SJCRH30 (cell line): ENCODE measurements at regions not wholly inside any gene's neighbourhood (a gene's known extent, or its start where the extent isn't known, plus 50 kb on each side); places are given as distances from the start of the nearest gene placed in this dataset.

ENCODE experiments used
- DNase-seq, 2 experiments: peaks; one replicate each; pipeline ENCODE4 v3.0.0-alpha.2; 2015 to 2020
- H3K27ac ChIP-seq: fragments of 250-450 bp; sonication (Bioruptor Pico); 2 replicates; pipeline ENCODE4 v1.5.1; 2020; ENCODE audit warnings: mild to moderate bottlenecking, moderate library complexity
- H3K27me3 ChIP-seq: fragments of 250-450 bp; sonication (Bioruptor Pico); 2 replicates; pipeline ENCODE4 v1.5.1; 2020; ENCODE audit warnings: mild to moderate bottlenecking, moderate library complexity
- H3K36me3 ChIP-seq: fragments of 250-450 bp; sonication (Bioruptor Pico); 2 replicates; pipeline ENCODE4 v1.5.1; 2020; ENCODE audit warnings: mild to moderate bottlenecking, moderate library complexity
- H3K4me1 ChIP-seq: fragments of 250-450 bp; sonication (Bioruptor Pico); 2 replicates; pipeline ENCODE4 v1.5.1; 2020; ENCODE audit warnings: mild to moderate bottlenecking, moderate library complexity
- H3K4me3 ChIP-seq: fragments of 250-450 bp; sonication (Bioruptor Pico); 2 replicates; pipeline ENCODE4 v1.5.1; 2020; ENCODE audit warnings: mild to moderate bottlenecking, moderate library complexity
- H3K9me3 ChIP-seq: fragments of 250-450 bp; sonication (Bioruptor Pico); replicated peaks from 2 replicates; pipeline ENCODE4 v1.5.1; 2020; ENCODE audit warnings: mild to moderate bottlenecking, moderate library complexity

DNA sequence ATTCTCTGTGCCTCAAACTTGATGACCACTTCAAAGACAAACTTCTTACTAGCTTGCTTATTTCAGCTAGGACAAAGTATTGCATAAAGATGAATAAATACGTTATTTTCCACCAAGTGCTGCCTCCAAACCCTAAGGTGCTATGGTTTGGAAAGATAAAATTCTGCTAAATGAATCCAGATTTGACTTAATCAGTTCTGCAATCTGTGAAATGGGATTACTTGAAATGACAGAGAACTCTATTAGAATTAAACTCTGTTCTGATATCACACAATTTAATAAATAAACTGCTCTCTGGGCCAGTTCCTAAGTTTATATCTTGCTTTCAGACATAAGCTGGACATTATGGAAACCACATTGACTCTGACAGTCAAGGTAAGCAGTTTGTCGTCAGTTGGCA is 338.8 kb upstream of the SEMA6D start:
- Histone ChIP-seq H3K27me3 (no peaks in the 10 kb centered on the region), H3K9me3 (no peaks in the 10 kb centered on the region), H3K4me1 (no peaks in the 10 kb centered on the region), H3K36me3 (no peaks in the 10 kb centered on the region), H3K4me3 (no peak overlapping the region), H3K27ac (no peak overlapping the region)
- no peak for DNase-seq

GRCh38 chr15:47383102-47383501 is 334.2 kb upstream of the SEMA6D start:
- Histone ChIP-seq H3K27me3 (peaks cover 3% of the 10 kb centered on the region; the same call in 1 of the 2 replicates), H3K4me3 (no peak overlapping the region), H3K9me3 (no peaks in the 10 kb centered on the region), H3K4me1 (no peaks in the 10 kb centered on the region), H3K36me3 (no peaks in the 10 kb centered on the region), H3K27ac (no peak overlapping the region)
- DNase-seq = no peak

GRCh38 chr15:47383801-47384200 is 333.5 kb upstream of the SEMA6D start:
- Histone ChIP-seq H3K4me1 (no peaks in the 10 kb centered on the region), H3K27me3 (peaks cover 8% of the 10 kb centered on the region; the same call in 1 of the 2 replicates), H3K36me3 (no peaks in the 10 kb centered on the region), H3K27ac (no peak overlapping the region), H3K4me3 (no peak overlapping the region), H3K9me3 (no peaks in the 10 kb centered on the region)
- no peak for DNase-seq

GRCh38 chr15:47384341-47384740 is 333.0 kb upstream of the SEMA6D start:
- Histone ChIP-seq H3K4me1 (no peaks in the 10 kb centered on the region), H3K4me3 (no peak overlapping the region), H3K27ac (no peak overlapping the region), H3K9me3 (no peaks in the 10 kb centered on the region), H3K27me3 (peaks cover 8% of the 10 kb centered on the region; the same call in 1 of the 2 replicates), H3K36me3 (no peaks in the 10 kb centered on the region)
- peak in 1 of 2 experiments; percentile 11 for DNase-seq

GRCh38 chr15:47384776-47385175 is 332.5 kb upstream of the SEMA6D start:
- Histone ChIP-seq H3K36me3 (no peaks in the 10 kb centered on the region), H3K4me3 (no peak overlapping the region), H3K27me3 (peaks cover 8% of the 10 kb centered on the region; the same call in 1 of the 2 replicates), H3K27ac (no peak overlapping the region), H3K9me3 (no peaks in the 10 kb centered on the region), H3K4me1 (no peaks in the 10 kb centered on the region)
- no peak for DNase-seq

DNA sequence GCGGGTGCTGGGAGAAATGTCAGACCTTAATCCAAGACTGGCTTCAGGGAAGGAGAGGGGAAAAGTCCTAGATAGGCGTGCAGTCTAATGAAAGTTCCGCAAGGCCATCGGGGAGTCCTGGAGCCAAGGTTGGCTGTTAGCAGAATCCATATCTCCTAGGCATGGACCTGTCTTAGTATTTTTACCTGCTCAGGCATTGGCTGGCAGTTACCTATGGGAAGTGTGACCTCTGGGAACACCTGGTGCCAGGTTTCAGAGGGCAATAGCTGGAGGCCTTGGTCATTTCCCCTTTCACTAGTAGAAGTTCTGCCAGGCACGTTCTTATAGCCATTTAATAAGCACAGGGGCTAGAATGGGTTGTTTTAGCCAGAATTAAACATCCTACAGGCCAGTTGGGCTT is 330.8 kb upstream of the SEMA6D start:
- Histone ChIP-seq H3K4me1 (no peaks in the 10 kb centered on the region), H3K27me3 (peaks cover 8% of the 10 kb centered on the region; the same call in 1 of the 2 replicates), H3K36me3 (no peaks in the 10 kb centered on the region), H3K9me3 (no peaks in the 10 kb centered on the region), H3K27ac (no peak overlapping the region), H3K4me3 (no peak overlapping the region)
- no peak for DNase-seq

GRCh38 chr15:47388299-47388698 is 329.0 kb upstream of the SEMA6D start:
- Histone ChIP-seq H3K9me3 (no peaks in the 10 kb centered on the region), H3K36me3 (no peaks in the 10 kb centered on the region), H3K4me1 (no peaks in the 10 kb centered on the region), H3K27ac (no peak overlapping the region), H3K27me3 (peaks cover 8% of the 10 kb centered on the region; the same call in 1 of the 2 replicates), H3K4me3 (no peak overlapping the region)
- peak in 1 of 2 experiments; percentile 4 for DNase-seq

DNA sequence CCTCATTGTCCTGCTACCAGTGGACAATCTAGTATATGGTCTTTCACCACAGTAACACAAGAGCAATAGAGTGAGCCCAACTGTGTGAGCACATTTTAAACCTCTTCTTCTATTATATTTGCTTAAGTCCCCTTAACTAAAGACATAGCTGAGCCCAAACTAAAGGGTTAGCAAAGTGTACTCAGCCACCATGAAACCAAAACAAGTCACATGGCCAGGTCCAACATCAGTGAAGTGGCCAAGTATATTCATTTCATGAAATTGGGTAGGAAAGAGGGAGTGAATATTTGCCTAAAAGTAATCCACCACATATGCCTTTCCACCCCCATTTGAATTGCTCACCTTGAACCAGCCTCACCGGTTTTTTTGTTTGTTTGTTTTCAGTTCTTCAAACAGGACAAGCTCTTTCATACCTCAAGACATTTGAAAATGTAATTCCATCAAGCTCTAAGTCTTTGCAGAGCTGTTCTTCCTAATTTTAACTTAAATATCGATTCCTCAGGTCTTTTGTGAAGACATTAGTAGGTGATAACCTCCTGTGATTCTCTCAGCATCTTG is 327.0 kb upstream of the SEMA6D start:
- H3K36me3 ChIP-seq = no peaks in the 10 kb centered on the region

DNA sequence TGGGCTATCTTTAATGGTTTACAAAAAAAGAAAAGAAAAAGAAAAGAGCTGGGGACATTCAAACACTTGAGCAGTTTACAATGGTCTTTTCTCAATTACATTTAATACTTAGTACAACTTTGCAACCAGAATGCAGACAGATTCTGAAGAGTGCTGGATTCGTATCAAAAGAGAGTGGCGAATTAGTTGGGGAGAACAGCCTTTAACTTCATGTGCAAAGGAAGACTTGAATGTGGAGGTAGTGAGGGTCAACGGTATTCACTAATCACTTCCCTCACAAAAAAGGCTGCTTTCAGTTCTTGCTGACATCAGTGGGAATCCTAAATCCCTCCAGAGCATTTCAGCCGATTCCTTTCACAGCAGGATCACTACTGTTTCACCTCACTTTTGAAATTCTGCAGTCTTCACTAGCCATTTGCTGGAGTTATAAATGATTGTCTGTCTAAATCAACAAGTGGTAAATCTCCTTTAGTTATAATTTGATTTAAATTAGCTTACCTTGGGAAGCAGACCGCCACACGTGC is 323.0 kb upstream of the SEMA6D start:
- Histone ChIP-seq H3K4me3 (no peak overlapping the region), H3K4me1 (no peaks in the 10 kb centered on the region)

More for the DNA sequence above, 327.0 kb upstream of the SEMA6D start:
- H3K27me3 ChIP-seq = peaks cover 10% of the 10 kb centered on the region; the same call in 1 of the 2 replicates
- no peak overlapping the region for H3K4me3 ChIP-seq
- no peaks in the 10 kb centered on the region for H3K9me3 ChIP-seq
- DNase-seq = no peak
- no peaks in the 10 kb centered on the region for H3K4me1 ChIP-seq
- H3K27ac ChIP-seq = no peak overlapping the region

DNA sequence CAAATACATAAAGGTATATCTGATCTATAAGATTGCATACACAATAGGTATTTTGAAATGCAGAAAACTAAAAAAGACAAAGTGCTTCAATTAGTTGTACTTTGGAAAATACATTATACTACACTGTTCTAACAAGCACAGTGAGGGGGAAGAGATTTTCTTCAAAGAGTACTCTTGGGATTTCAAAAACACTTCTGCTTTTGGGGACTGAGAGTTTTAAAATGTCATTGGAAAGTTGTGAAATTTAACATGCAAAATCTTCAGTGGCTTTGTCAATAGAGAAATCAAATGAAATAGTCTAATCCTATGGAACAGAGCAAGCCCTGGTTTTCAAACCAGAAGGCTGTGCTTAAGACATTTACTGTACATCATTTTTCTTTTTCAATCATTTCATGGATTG is 322.2 kb upstream of the SEMA6D start:
- Histone ChIP-seq H3K27ac (no peak overlapping the region), H3K9me3 (no peaks in the 10 kb centered on the region), H3K36me3 (no peaks in the 10 kb centered on the region), H3K4me3 (no peak overlapping the region), H3K4me1 (no peaks in the 10 kb centered on the region), H3K27me3 (peaks cover 6% of the 10 kb centered on the region)
- DNase-seq = no peak

More for the DNA sequence above, 323.0 kb upstream of the SEMA6D start:
- Histone ChIP-seq H3K9me3 (no peaks in the 10 kb centered on the region), H3K27ac (no peak overlapping the region), H3K36me3 (no peaks in the 10 kb centered on the region), H3K27me3 (peaks cover 6% of the 10 kb centered on the region)
- no peak for DNase-seq

GRCh38 chr15:47397655-47398054 is 319.6 kb upstream of the SEMA6D start:
- no peaks in the 10 kb centered on the region for H3K36me3 ChIP-seq
- H3K9me3 ChIP-seq = no peaks in the 10 kb centered on the region
- H3K27me3 ChIP-seq = peaks cover 6% of the 10 kb centered on the region
- no peaks in the 10 kb centered on the region for H3K4me1 ChIP-seq
- H3K4me3 ChIP-seq = no peak overlapping the region
- no peak for DNase-seq
- H3K27ac ChIP-seq = no peak overlapping the region

- no peaks in the 10 kb centered on the region for H3K4me1 ChIP-seq
- no peak overlapping the region for H3K27ac ChIP-seq
- no peak for DNase-seq
These were observed 319.2 kb upstream of the SEMA6D start for GRCh38 chr15:47398132-47398531.

DNA sequence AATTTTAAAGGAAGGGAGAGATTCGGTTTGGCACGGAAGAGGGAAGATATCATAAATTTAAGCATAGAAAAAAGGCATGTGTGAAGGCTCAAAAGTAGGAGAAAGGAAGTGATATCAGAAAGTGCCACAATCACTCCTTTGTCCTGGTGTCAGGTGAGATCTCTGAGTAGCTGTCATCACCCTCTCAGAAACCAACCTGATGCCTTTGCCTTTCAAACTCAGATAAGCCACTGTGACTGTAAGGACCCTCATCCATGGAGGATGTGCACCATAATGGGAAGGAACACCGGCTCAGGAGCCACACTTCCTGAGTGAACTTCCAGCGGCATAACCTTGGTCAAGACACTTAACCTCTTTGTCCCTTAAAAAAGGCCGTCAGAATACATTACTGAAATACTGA is 318.7 kb upstream of the SEMA6D start:
- no peak for DNase-seq
- H3K27ac ChIP-seq = no peak overlapping the region

More at GRCh38 chr15:47398132-47398531, 319.2 kb upstream of the SEMA6D start:
- no peaks in the 10 kb centered on the region for H3K9me3 ChIP-seq
- H3K4me3 ChIP-seq = no peak overlapping the region
- peaks cover 6% of the 10 kb centered on the region for H3K27me3 ChIP-seq
- H3K36me3 ChIP-seq = no peaks in the 10 kb centered on the region

DNA sequence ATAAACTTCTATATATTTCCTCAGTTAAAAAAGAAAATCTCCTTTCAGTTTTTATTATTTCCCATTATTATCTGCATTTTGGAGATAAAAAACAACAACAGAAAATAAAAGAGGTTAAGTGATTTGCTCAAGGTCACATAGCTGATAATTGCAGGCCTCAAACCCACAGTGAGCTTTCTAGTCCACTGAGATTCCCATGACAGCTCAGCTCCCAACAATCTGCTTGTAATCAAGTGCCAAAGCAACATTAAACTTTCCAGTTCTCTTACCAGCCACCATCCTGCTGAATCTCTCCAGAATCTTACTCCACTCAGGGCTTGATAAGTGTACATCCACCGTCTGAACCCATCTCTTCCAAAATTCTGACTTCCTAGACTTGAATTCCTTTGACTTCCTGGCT is 318.2 kb upstream of the SEMA6D start:
- no peak for DNase-seq
- H3K4me1 ChIP-seq = no peaks in the 10 kb centered on the region
- no peak overlapping the region for H3K4me3 ChIP-seq
- peaks cover 4% of the 10 kb centered on the region for H3K27me3 ChIP-seq
- H3K36me3 ChIP-seq = no peaks in the 10 kb centered on the region
- H3K27ac ChIP-seq = no peak overlapping the region
- H3K9me3 ChIP-seq = no peaks in the 10 kb centered on the region

More for the DNA sequence above, 318.7 kb upstream of the SEMA6D start:
- H3K36me3 ChIP-seq = no peaks in the 10 kb centered on the region
- no peaks in the 10 kb centered on the region for H3K4me1 ChIP-seq
- H3K27me3 ChIP-seq = peaks cover 5% of the 10 kb centered on the region
- no peaks in the 10 kb centered on the region for H3K9me3 ChIP-seq
- H3K4me3 ChIP-seq = no peak overlapping the region

DNA sequence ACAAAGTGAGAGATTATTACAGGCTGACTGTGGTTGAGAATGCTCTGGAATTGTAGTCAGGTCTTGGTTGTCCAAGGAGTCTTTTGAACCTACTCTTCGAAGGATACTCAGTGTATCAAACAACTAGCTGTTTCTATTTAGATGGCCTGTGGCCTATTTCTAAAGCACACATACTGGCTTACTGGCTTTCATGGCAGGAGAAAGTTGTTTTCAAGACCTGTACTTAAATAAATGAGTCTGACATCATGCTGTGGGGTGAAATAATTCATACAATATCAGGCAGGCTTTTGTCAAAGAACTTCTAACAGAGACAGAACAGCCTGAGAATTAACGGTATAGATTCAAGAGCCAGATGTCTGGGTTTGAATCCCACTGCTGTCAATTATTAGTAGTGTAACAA is 316.7 kb upstream of the SEMA6D start:
- H3K9me3 ChIP-seq = no peaks in the 10 kb centered on the region
- no peak overlapping the region for H3K27ac ChIP-seq
- DNase-seq = no peak
- H3K4me1 ChIP-seq = no peaks in the 10 kb centered on the region
- no peaks in the 10 kb centered on the region for H3K36me3 ChIP-seq
- peaks cover 4% of the 10 kb centered on the region; the same call in 1 of the 2 replicates for H3K27me3 ChIP-seq
- H3K4me3 ChIP-seq = no peak overlapping the region

DNA sequence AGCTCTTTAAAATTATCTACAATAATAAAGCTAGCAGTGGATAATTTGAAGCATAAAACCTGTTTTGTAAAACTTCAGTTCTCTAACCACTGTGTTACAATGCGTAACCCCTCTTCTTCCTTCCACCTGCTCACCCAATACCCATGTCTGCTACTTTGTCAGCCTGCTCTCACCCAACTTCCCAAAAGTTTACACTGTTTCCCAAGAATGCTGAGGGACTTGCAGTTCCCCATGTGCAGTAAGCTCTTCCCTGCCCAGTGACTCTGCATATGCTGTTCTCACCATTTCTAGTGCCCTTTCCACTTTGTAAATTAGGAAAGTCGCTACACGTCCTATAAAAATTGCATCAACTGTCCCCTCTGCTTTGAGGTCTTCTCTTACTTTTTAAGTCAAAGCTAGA is 315.9 kb upstream of the SEMA6D start:
- no peak overlapping the region for H3K27ac ChIP-seq
- H3K4me1 ChIP-seq = no peaks in the 10 kb centered on the region
- no peaks in the 10 kb centered on the region for H3K36me3 ChIP-seq
- H3K9me3 ChIP-seq = no peaks in the 10 kb centered on the region
- DNase-seq = no peak
- peaks cover 4% of the 10 kb centered on the region; the same call in 1 of the 2 replicates for H3K27me3 ChIP-seq
- no peak overlapping the region for H3K4me3 ChIP-seq
